GM12878 (cell line): ENCODE measurements at regions not wholly inside any gene's neighbourhood (a gene's known extent, or its start where the extent isn't known, plus 50 kb on each side); places are given as distances from the start of the nearest gene placed in this dataset.
"Not testable (repeated sequence)": the region's sequence is repeated elsewhere in the genome, so short reads cannot be mapped to it uniquely, and the experiment has no call there.

Experiments
- CHD4 ChIP-seq: fragments of 200-600 bp; sonication (generic); IDR thresholded peaks from 2 replicates; pipeline ENCODE4 v1.6.1; 2016; ENCODE audit warnings: mild to moderate bottlenecking
- CTCF ChIP-seq, 3 experiments: IDR thresholded peaks in 2 of 3; conservative IDR thresholded peaks in 1 of 3; 2 replicates each; pipeline ENCODE4 v1.5.1; 2011; ENCODE audit warnings: low read depth in 3 of 3, low read length in 3 of 3, mild to moderate bottlenecking in 3 of 3, control low read depth in 2 of 3, moderate library complexity in 2 of 3, inconsistent platforms in 1 of 3, mixed read lengths in 1 of 3; ENCODE audit not compliant: control insufficient read depth in 2 of 3, insufficient read depth in 1 of 3; ENCODE audit errors: extremely low read depth in 1 of 3
- FOXK2 ChIP-seq: fragments of 450-650 bp; IDR thresholded peaks from 2 replicates; pipeline ENCODE4 v1.6.1; 2017; ENCODE audit warnings: mild to moderate bottlenecking, moderate library complexity
- HDAC2 ChIP-seq: fragments of 200-600 bp; sonication (generic); IDR thresholded peaks from 2 replicates; pipeline ENCODE4 v1.6.1; 2017
- LARP7 ChIP-seq: fragments of 450-650 bp; IDR thresholded peaks from 2 replicates; pipeline ENCODE4 v1.6.1; 2017; ENCODE audit warnings: mild to moderate bottlenecking
- POLR2AphosphoS5 ChIP-seq: IDR thresholded peaks from 2 replicates; pipeline ENCODE4 v1.6.1; 2011; ENCODE audit warnings: mild to moderate bottlenecking, low read length, inconsistent platforms
- SIN3A ChIP-seq: IDR thresholded peaks from 2 replicates; pipeline ENCODE4 v1.6.1; 2012; ENCODE audit warnings: low read depth, low read length, improper control_type of control experiment
- SMAD1 ChIP-seq: fragments of 450-650 bp; IDR thresholded peaks from 2 replicates; pipeline ENCODE4 v1.6.1; 2018; ENCODE audit warnings: mild to moderate bottlenecking, low read depth; ENCODE audit not compliant: partially characterized antibody
- ZZZ3 ChIP-seq: IDR thresholded peaks from 2 replicates; pipeline ENCODE4 v1.6.1; 2011; ENCODE audit warnings: low read depth; ENCODE audit not compliant: control insufficient read depth, insufficient read length

DNA sequence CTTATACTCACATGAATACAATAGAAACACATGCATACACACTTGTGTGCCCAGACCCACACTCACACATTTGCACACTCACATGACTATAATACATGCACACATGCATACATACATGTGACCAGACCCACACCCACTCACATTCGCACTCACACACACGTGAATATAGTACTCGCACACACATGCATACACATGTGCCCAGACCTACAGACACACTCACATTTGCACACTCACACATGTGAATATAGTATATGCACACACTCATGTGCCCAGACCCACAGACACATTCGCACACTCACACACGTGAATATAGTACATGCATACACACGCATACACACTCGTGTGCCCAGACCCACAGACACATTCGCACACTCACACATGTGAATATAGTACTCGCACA, 197.4 kb upstream of the ZNF469 start:
- TF ChIP-seq CHD4; CTCF (IDR thresholded peaks at IDR 0.05 in 2 of 3, conservative IDR thresholded peaks at IDR 0.05 in 1 of 3; ENCODE audit: control insufficient read depth in 2 of 3, extremely low read depth in 1 of 3, insufficient read depth in 1 of 3, low read depth in 3 of 3, low read length in 3 of 3); HDAC2; ZZZ3; SMAD1; SIN3A; POLR2AphosphoS5; LARP7; FOXK2: not testable (repeated sequence)
